H1 (cell line): ENCODE measurements at regions not wholly inside any gene's neighbourhood (a gene's known extent, or its start where the extent isn't known, plus 50 kb on each side); places are given as distances from the start of the nearest gene placed in this dataset.

Experiments
- CBX5 ChIP-seq: fragments of 300-800, 300-1000 bp; sonication (generic); IDR thresholded peaks from 2 replicates; pipeline ENCODE4 v1.7.1; 2016; ENCODE audit warnings: antibody characterized with exemption, low read length, low read depth
- CHD7 ChIP-seq: fragments of 300-600 bp; sonication (generic); IDR thresholded peaks from 2 replicates; pipeline ENCODE4 v1.7.1; 2012; ENCODE audit warnings: low read length, moderate library complexity, mild to moderate bottlenecking, inconsistent platforms; ENCODE audit not compliant: insufficient replicate concordance
- CREB1 ChIP-seq: IDR thresholded peaks from 2 replicates; pipeline ENCODE4 v1.6.1; 2012; ENCODE audit warnings: inconsistent platforms
- E2F6 ChIP-seq: IDR thresholded peaks from 2 replicates; pipeline ENCODE4 v1.6.1; 2012; ENCODE audit warnings: inconsistent platforms
- EP300 ChIP-seq, 2 experiments: IDR thresholded peaks; 1 replicate in 1 of 2; 2 replicates in 1 of 2; pipeline ENCODE4 v1.6.1; 2011 to 2012; ENCODE audit warnings: low read depth in 2 of 2, low read length in 2 of 2, mild to moderate bottlenecking in 2 of 2, borderline replicate concordance in 1 of 2, inconsistent platforms in 1 of 2, moderate library complexity in 1 of 2
- KDM1A ChIP-seq: fragments of 200-600, 300-600 bp; sonication (generic); IDR thresholded peaks from 2 replicates; pipeline ENCODE4 v1.7.1; 2016; ENCODE audit warnings: mild to moderate bottlenecking, low read length, borderline replicate concordance
- KDM5A ChIP-seq: fragments of 200-600 bp; IDR thresholded peaks from 2 replicates; pipeline ENCODE4 v1.7.1; 2012; ENCODE audit warnings: mild to moderate bottlenecking, low read length, inconsistent platforms, mixed read lengths
- NANOG ChIP-seq: IDR thresholded peaks from 2 replicates; pipeline ENCODE4 v1.6.1; 2011; ENCODE audit warnings: low read length, low read depth, mild to moderate bottlenecking, inconsistent platforms; ENCODE audit not compliant: insufficient read depth, poor library complexity, severe bottlenecking
- RAD21 ChIP-seq, 2 experiments: IDR thresholded peaks in 1 of 2; conservative IDR thresholded peaks in 1 of 2; 2 replicates each; pipeline ENCODE4 v1.6.1; 2011; ENCODE audit warnings: low read depth in 2 of 2, low read length in 2 of 2, improper control_type of control experiment in 1 of 2, inconsistent platforms in 1 of 2, mild to moderate bottlenecking in 1 of 2, moderate library complexity in 1 of 2
- TAF7 ChIP-seq: optimal IDR thresholded peaks from 2 replicates; pipeline ENCODE3; 2011; ENCODE audit warnings: low read depth, mild to moderate bottlenecking, inconsistent platforms, low read length, moderate library complexity, borderline replicate concordance
- TCF12 ChIP-seq: IDR thresholded peaks from 2 replicates; pipeline ENCODE4 v1.6.1; 2011; ENCODE audit warnings: low read depth, mild to moderate bottlenecking, low read length

DNA sequence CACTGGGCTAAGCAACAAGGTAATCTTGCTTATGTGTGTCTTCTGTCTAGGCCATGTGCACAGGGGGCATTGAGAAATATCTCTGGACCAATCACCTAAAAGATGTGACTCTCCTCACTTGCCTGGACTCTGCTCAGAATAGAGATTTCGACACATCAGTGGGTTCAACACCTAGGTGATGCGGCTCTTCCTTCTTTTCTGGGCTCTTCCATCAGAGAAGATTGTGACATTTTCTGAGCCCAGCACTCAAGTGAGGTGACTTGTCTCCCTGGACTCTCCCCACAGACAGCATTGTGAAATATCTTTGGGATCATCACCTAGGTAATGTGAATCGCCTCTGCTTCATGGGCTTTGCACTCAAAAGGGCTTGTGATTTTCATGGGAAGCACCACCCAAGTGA, 1904.1 kb downstream of the TP53TG3F start (continued):
- no peak for TF ChIP-seq CHD7
- no peak for TF ChIP-seq KDM5A
- no peak for TF ChIP-seq KDM1A
- no peak for TF ChIP-seq TCF12
- TF ChIP-seq RAD21 (IDR thresholded peaks at IDR 0.05 in 1 of 2, conservative IDR thresholded peaks at IDR 0.05 in 1 of 2; ENCODE audit: low read depth in 2 of 2, low read length in 2 of 2): no peak
- TF ChIP-seq TAF7: no peak
- no peak for TF ChIP-seq CREB1
- no peak for TF ChIP-seq CBX5
- TF ChIP-seq NANOG: no peak
- TF ChIP-seq EP300 (IDR thresholded peaks at IDR 0.05; ENCODE audit: borderline replicate concordance in 1 of 2, low read depth in 2 of 2, low read length in 2 of 2): no peak
- TF ChIP-seq E2F6: no peak
